OCI-LY1 (cell line): ENCODE measurements at regions not wholly inside any gene's neighbourhood (a gene's known extent, or its start where the extent isn't known, plus 50 kb on each side); places are given as distances from the start of the nearest gene placed in this dataset.

ENCODE experiments used
- CTCF ChIP-seq: fragments of 200-600 bp; sonication (generic), shearing (Covaris generic); IDR thresholded peaks from 2 replicates; pipeline ENCODE4 v1.5.1; 2017; ENCODE audit warnings: mild to moderate bottlenecking, antibody characterized with exemption, low read length, moderate library complexity, mixed read lengths
- EZH2 ChIP-seq: fragments of 200-600 bp; sonication (generic), shearing (Covaris generic); IDR thresholded peaks from 2 replicates; pipeline ENCODE4 v1.8.0; 2017; ENCODE audit warnings: borderline replicate concordance, mixed run types, mild to moderate bottlenecking, antibody characterized with exemption, low read length, moderate library complexity, mixed read lengths

- TF ChIP-seq EZH2 (no peak), CTCF (no peak)
Measured at GRCh38 chr3:152522036-152522435, 253.3 kb downstream of the MBNL1 start.
